Fibroblast of villous mesenchyme (primary cell): ENCODE measurements at regions not wholly inside any gene's neighbourhood (a gene's known extent, or its start where the extent isn't known, plus 50 kb on each side); places are given as distances from the start of the nearest gene placed in this dataset.
"Not testable (repeated sequence)": the region's sequence is repeated elsewhere in the genome, so short reads cannot be mapped to it uniquely, and the experiment has no call there.

ENCODE experiments used
- DNase-seq: peaks from one replicate; pipeline ENCODE4 v3.0.0-alpha.2; 2010; ENCODE audit warnings: low read depth
- H3K4me3 ChIP-seq: 2 replicates; pipeline ENCODE4 v1.5.1; 2011; ENCODE audit warnings: low read depth, mild to moderate bottlenecking, low read length
- TF ChIP-seq, protein P1 (sequence below): IDR thresholded peaks from 2 replicates; pipeline ENCODE4 v1.5.1; 2012; ENCODE audit warnings: low read depth, mild to moderate bottlenecking, low read length; ENCODE audit not compliant: insufficient read depth

GRCh38 chr21:28581976-28582375 lies 410.7 kb downstream of the LTN1 start:
- TF ChIP-seq, protein P1, sequence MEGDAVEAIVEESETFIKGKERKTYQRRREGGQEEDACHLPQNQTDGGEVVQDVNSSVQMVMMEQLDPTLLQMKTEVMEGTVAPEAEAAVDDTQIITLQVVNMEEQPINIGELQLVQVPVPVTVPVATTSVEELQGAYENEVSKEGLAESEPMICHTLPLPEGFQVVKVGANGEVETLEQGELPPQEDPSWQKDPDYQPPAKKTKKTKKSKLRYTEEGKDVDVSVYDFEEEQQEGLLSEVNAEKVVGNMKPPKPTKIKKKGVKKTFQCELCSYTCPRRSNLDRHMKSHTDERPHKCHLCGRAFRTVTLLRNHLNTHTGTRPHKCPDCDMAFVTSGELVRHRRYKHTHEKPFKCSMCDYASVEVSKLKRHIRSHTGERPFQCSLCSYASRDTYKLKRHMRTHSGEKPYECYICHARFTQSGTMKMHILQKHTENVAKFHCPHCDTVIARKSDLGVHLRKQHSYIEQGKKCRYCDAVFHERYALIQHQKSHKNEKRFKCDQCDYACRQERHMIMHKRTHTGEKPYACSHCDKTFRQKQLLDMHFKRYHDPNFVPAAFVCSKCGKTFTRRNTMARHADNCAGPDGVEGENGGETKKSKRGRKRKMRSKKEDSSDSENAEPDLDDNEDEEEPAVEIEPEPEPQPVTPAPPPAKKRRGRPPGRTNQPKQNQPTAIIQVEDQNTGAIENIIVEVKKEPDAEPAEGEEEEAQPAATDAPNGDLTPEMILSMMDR = no peak
- no peak overlapping the region for H3K4me3 ChIP-seq
- DNase-seq = no peak

- peak; percentile 24 for DNase-seq
- not testable (repeated sequence) for H3K4me3 ChIP-seq
Observed at GRCh38 chr21:28581311-28581731, 411.4 kb downstream of the LTN1 start.

- H3K4me3 ChIP-seq = no peak overlapping the region
- no peak for DNase-seq
- TF ChIP-seq, protein P1 = no peak
Observed at GRCh38 chr21:28580585-28580984, 412.1 kb downstream of the LTN1 start.

GRCh38 chr21:28579986-28580550 lies 412.6 kb downstream of the LTN1 start:
- TF ChIP-seq, protein P1 = no peak
- no peak for DNase-seq
- H3K4me3 ChIP-seq = no peak overlapping the region

DNA sequence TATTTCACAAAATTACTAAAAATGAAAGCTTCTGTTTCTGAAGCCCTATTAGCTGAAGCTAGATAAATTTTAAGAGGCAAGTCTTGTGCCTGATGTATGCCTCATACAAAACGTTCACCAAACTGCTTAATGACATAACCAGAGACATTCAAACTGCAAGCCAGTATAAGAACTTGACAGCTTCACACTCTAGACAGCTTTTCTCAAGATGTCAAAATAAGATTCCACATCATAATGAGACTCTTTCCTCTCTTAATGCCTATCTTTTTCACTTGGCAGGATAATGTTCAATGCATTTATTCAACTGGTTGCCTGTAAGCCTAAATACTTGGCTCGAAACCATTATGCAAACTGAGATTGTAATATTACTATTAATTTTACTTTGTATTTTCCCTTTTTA lies 424.0 kb downstream of the LTN1 start:
- no peak for DNase-seq
- TF ChIP-seq, protein P1 = no peak
- H3K4me3 ChIP-seq = no peak overlapping the region

DNA sequence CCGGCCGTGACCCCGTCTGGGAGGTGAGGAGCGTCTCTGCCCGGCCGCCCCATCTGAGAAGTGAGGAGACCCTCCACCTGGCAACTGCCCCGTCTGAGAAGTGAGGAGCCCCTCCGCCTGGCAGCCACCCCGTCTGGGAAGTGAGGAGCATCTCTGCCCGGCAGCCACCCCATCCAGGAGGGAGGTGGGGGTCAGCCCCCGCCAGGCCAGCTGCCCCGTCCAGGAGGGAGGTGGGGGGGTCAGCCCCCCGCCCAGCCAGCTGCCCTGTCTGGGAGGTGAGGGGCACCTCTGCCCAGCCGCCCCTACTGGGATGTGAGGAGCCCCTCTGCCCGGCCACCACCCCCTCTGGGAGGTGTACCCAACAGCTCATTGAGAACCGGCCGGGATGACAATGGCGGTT lies 428.7 kb downstream of the LTN1 start:
- not testable (repeated sequence) for DNase-seq, H3K4me3 ChIP-seq

DNA sequence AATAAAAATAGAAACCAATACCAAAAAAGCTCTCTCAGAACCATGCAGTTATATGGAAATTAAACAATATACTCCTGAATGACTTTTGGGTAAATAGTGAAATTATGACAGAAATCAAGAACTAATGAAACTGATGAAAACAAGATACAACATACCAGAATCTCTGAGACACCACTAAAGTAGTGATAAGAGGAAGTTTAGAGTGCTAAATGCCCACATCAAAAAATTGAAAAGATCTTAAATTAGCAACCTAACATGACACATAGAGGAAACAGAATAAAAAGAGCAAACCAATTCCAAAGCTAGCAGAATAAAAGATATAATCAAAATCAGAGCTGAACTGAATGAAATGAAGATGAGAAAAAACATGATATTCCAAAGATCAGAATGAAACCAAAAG lies 430.9 kb downstream of the LTN1 start:
- no peak overlapping the region for H3K4me3 ChIP-seq
- TF ChIP-seq, protein P1 = no peak
- DNase-seq = no peak

DNA sequence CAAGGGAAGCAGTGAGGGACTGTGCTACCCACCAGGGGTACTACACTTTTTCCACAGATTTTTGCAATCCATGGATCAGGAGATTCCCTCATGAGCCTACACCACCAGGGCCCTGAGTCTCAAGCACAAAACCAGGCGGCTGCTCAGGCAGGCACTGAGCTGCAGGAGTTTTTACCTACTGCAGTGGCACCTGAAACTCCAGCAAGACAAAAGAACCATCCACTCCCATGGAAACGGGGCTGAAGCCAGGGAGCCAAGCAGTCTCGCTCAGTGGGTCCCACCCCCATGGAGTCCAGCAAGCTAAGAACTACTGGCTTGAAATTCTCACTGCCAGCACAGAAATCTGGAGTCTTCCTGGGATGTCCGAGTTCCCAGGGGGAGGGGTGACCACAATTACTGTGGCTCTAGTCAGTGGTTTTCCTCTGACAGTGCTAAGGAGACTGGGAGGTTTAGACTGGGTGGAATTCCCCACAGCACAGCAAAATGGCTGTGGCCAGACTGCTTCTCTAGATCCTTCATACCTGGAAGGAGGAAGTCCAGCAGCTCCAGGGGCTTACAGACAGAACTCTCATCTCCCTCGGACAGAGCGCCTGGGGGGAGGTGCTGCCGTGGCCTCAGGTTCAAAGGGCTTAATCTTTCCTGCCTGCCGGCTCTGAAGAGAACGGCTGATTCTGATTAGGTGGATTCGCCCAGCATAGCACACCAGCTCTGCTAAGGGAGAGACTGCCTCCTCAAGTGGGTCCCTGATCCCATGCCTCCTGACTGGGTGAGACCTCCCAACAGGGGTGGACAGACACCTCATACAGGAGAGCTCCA lies 437.8 kb downstream of the LTN1 start:
- no peak overlapping the region for H3K4me3 ChIP-seq
- peak; percentile 23 for DNase-seq
- TF ChIP-seq, protein P1 = no peak
